Nucleus accumbens (tissue), 56 donors: ENCODE measurements at regions not wholly inside any gene's neighbourhood (a gene's known extent, or its start where the extent isn't known, plus 50 kb on each side); places are given as distances from the start of the nearest gene placed in this dataset.
A peak's percentile ranks its signal among the peaks of the same experiment; 100 is the strongest.

ENCODE experiments used
- DNase-seq, 56 donors: peaks; one replicate each; lab custom pipeline; 2025; lab: John Stamatoyannopoulos, UW

DNA sequence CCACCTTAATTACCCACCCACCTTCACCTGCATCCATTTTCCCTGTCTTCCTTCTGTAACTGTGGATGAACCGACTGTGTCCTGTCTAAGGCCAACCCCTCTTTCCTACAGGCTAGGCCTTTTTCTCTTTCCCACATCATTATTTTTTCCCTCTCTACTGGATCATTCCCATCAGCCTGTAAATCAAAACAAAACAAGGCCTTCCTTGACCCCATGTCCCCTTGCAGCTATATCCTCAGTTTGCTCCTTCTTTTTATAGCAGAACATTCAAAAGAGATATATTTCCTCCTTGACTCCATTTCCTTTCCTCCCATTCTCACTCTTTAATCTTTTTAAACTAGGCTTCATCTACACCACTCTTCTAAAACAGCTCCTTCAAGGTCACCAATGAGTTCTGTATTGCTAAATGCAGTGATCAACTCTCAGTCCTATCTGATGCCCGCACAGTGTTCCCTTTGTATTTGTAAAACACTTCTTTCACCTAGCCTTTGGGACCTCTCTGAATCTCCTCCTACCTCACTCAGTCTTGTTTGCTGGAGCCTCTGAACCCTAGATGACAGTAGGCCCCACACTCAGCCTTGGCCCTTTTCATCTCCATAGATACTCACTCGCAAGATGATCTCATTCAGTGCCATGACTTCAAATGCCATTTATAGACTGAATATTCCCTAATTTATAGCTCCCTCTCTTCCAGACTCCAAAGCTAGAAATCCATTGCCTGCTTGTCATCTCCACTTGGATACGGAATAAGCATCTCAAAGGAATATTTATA, 55.7 kb downstream of the CXCR4 start:
- DNase-seq: no peak

DNA sequence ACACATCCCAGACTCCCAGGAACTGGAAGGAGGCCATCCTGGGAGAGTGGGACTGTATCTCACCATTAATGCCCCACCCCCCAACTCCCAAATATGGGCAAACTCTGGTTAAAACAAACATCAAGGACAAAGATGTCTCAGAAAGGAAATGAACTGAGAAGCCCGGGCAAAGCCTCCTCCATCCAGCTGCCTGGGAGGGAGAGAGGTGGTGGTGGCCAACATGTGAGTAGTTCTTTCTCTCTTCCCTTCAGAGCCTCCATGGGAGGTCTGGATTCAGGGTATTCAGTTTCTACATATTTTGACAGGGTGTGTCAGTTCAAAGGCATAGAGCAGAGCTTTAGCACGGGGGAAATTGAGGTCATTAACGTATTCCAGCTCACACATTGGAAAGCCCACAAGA, 57.5 kb downstream of the CXCR4 start:
- DNase-seq: no peak

DNA sequence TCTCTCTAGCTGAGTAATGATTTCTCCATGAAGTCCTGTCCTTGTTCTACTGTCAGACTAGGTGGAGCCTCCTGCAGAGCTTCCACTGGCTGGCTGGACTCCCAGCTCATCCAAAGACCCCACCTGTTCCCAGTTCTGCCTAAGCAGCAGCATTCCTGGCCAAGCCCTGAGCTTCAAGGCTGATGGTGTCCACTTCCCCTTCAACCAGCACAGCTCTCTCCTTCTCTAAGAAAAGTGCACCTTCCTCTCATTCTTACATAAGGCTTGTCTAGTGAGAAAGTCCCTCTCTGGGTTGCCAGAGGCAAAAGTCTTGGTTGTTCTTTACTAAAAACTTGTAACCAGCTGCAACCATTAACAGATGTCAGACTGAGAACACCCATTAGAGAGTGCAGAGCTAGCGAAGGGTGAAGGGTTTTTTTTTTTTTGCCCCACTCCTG, 58.9 kb downstream of the CXCR4 start:
- DNase-seq: no peak

DNA sequence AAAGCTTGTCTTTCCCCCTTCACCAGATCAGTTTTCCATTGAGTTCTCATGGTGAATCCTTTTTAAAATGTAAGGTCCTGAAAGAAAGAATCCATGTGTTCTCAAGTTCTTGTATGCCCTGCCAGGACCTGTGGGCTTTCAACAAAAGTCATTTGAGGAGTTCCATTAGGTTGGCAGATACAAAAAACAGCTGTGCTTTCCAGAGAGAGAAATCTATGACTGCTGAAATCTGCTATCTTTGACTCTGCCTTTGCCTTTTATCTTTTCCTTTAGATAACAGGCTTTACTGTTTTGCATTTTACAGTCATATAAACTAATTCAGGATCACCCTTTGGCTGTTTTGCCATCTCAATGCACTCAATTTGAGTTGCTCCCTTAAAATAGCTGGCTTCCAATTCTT, 59.7 kb downstream of the CXCR4 start:
- no peak for DNase-seq

DNA sequence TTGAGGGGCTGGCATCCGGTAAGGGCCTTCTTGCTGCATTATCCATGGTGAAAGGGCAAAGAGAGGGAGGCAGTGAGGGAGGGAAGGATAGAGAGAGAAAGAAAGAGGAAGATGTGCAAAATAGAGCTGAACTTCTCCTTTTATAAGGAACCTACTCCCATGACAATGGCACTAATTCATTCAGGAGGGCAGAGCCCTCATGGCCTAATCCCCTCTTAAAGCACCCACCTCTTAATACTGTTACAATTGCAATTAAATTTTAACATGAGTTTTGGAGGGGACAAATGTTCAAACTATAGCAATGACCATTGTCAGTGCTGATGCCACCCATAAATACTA, 60.2 kb downstream of the CXCR4 start:
- DNase-seq: no peak

DNA sequence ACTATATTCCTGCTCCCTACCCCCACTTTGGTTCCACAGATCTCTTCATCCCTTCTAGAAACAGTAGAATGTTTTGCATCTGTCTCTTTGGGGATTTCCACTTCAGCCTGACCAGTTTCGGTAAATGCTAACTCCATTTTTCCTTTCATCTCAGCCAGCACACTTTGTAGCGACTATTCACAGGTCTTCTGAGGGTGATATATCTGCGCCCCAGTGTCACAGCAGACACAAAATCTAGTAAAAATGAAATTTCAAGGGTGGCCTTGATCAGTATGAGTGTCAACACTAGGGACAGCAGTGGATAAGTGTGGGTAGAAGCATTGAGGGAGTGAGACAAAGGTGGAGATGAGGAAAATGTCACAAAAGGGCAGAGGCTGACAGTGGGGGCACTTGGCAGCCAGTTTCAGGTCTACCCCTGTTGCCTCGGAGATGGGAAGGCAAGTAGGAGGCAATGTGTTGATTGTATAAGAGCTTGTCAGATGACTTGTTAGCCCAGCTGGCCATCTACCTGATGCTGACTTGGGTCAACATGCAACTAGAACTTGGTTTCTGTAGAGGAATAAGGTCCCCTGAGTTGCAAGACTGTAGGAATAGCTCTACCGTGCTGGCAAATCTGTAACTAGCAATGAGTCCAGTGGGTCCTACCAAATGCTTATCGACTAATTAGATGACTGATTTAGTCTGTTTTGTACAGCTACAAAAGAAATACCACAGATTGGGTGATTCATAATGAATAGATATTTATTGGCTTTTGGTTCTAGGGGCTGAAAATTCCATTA, 60.7 kb downstream of the CXCR4 start:
- no peak for DNase-seq

DNA sequence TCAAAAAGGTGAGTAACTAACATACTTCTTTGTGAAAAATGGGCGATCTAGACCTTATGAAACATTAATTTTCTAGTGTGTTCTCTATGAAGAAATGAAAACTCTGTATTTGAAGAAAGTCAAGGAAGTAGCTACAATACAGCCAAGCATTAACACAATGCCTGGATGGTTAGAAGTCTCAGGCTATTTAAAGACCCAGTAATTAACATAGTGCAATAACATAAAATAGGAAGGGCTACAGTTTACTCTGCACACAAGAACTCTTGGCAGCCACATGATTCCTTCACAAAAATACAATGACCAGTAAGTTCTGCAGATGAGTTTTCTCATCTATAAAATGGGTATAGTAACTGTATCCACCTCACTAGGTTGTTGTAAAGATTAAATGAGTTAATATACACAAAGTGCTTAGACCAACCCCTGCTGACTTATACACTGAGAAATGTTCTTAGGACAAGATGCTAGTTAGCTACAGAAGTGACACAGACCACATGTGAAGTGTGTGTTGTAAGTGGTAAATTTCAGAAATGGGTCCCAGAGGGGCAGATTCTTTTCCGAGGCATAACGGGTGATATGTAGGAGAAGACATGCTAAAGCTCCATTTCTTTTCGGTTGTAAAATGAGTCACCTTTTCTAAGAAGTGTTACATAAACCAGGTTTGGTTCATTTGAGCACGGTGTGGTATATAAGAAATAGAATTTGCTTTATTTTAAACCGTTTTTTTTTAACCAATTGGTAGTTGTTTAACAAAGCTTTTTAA, 61.8 kb downstream of the CXCR4 start:
- no peak for DNase-seq

DNA sequence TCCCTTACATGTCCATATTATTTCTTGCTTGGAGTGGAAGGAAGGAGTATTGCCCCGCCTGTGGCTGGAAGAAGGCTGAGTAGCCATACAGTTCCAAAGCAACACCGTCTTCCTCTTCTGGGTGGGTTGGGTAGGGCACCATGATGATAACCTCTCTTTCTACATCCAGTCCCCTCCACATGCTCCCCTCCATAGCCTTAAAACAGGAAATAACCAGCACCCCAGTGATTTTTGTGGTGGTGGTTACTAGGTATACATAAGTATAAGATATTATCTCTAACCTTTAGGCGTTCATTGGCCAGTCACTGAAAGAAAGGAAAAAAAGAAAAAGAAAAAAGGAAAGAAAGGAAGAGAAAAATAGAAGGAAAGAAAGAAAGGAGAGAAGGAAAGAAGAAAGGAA, 63.1 kb downstream of the CXCR4 start:
- no peak for DNase-seq

DNA sequence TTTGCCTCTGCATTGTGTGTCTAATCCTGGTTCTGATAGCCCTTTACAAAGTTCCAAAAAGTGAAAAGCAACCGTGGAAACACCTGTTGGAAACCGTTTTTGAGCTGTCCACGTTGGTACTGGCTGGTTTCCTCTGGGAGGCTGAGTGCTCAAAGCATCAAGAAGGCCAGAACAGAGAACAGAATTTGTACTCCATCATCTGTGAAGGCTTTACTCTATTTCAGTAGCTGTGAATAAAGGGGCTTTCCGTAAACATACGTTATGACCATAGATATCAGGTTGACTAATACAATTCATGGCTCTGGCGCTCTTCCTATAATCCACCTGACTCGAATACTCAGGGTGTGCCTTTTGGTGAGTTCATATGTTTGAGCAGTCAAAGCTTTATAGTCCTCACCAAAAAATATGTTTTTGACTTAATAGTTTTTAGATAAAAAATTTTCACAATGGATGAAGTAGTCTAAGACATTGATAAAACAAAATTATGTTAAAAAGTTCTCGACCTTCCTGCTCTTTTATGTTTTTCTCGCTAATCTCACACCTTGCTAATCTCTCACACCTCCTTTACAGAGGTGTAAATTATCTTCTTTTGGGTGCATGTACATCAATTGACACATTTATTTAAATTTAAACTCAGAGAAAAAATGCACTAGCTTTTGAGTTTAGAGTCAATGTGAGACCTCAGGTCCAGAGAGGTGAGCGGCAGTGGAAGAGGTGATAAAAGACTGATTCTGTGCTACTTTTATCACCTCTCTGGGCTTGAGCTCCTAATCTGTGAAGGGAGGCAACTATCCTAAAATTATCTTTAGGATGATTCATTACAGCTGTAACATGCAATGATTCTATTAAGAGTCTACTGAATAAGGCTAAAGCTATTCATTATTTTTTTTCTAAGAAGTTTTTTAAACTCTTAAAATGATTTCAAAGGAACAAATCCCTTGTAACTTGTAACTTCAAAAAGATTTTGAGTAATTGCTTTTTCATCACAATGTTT, 65.3 kb downstream of the CXCR4 start:
- DNase-seq: no peak

DNA sequence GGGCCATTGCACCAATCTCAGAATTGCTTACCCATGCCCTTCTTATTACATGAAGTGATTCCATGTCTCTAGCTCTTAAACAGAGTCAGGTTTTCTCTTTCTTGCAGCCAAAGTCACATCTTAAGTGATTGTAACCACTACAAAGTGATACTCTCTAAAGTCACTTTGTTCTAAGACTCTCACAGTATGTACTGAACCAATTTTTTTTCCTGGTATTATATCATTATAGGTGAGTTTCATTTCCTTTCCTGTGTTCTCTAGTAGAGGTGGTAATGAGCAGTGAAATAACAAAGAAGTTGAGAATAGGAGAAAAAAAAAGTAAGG, 66.3 kb upstream of the DARS1 start:
- DNase-seq: no peak

DNA sequence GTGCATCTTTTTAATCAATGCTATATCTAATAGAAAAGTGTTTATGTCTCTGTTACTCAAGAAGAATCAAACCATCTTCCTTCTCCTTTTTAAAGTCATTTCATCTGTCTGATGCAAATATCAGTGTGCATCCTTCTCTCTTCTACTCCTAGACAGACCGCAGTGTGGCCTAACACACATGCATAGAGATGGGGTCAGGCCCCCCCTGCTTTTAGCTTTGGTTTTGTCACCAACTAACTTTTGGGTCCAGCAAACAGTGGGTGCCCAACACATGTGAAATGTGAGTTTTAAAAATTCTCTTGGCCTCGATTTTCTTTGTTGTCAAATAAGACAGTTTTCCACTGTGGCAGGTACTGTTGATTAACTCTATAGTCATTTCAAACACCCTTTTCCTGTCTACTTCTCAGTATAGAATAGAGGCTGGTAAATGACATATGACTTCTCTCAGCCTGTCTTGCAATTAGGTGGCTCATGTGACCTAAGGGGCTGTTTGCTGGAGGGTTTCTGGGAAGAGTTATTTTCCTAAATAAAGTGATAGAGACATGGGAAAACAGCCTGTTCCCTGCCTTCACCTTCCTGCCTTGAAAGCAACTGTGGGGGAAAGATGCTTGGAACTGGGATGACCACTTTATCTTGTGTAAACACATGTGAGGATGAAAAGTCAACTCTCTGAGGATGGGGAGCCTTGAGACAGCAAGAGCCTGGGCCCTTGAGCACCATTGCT, 65.7 kb upstream of the DARS1 start:
- no peak for DNase-seq

DNA sequence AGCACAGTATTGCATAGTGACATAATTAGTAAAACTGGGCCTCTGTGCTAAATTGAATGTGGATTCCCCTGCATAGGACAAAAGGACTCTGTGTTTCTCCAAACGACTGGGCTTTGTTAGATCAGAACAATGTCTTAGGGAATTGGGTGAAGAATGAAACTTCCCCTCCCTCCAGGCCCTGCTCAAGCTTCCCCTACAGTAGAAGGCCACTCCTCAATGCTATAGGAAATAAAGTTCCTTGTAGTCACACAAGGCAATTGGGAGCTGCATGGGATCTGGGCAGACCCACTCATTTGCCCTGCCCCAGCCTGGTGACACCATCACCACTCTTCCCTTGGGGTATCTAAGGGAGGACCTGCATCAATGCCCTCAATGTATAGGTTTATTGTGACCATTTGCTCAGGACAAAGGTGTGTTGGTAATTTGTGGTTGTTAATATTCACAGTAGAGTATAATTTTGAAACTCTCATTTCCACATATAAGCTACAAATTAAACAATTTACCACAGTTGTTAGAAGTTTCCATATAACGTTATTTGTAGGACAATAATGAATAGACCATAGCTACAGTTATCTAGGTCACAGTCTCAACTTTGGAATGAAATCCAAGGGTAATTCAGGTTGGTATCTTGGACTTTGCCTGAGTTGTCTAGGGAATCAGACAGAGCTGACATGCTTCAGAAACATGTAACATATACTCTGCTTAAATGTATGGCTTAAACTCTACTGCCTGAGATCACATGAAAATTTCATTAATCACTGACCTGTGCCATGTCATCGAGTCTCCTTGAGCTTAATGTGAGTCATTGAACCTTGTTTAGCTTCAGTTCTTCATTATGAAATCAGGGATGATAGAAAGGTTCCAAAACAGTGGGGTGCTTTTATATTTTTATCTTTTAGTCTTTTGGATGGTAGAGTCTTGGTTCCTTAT, 64.8 kb upstream of the DARS1 start:
- peak in 13 of 56 donors; percentile 4 to 35 (median 12) for DNase-seq

DNA sequence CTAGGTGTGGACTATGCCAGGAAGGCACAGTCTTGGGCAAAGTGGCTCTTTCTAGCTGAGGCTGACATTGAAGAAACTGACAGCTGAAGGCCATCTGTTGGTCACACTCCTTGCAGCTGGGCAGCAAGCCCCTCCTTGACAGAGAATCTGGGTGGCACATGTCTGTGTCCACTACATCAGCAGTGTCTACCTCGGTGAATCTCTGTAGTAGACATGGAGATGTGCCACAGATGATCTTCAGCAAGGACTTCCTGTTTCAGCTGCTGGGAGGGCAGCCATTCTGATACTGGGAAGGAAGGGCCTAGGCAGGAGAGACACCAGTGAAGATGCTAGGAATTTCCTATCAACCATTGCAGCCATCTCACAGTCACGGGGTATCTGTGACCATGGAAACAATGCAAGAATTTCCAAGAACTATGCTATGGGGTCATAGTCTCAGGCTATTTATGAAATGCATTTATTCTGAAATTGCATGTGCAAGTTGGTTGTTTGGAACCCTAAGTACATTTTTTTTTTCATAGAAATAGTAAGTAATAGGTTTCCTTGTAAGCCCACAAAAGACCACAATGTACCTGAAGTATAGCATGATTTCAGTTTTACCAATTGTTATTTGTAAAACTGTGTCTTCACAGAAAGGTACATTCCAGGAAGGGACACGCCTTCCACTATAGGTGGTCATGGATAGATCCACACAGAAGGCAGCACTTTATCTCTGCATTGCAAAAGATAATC, 63.8 kb upstream of the DARS1 start:
- no peak for DNase-seq

DNA sequence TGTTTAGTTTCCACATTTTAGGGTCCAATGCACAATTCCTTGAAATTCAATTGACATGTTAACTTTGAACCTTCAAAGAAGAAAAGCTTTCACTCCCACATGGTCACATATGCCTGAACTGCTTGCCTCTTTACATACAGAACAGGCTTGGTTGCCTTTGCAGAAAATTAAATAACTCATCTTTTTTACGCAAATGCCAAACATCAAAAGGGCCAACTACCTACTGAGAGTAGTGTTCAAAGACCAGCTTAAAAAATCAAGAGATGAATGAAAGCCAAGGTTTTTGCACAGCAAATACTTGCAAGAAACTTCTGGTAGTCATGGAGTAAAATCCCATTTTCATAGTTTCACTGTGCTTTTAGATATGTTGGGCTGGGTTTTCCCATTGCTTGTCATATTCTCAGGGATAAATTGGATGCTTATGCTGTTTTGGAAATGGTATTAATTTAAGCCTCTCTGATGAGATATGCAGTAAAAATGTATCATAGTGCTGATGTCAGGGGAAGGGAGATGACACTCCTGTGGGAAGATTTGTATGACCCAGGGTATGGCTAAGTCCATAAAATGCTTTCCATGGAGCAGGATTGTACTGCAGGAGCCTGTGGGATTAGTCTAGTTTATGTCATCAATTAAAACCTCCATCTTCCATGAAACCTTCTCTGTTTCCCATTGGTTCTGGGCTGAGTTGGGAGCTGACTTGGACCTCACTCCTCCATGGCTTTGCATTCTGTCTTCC, 60.6 kb upstream of the DARS1 start:
- no peak for DNase-seq

DNA sequence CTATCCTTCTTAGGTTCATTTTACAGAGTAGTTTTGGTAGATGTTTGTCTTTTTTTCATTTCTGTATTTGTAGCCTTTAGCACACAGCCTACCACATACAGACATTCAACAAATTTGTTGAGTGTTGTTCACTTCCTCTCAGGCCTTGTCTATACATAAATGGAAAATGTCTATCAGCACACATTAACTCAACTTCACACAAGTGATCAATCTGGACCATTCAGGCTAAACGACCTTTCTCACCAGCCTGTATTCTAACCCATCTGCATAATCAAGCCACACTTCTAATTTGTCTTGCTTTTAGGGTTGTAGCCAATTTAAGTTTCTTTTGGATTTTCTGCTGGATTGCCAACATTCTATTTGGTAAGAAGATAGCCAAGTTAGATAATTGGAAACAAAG, 59.9 kb upstream of the DARS1 start:
- DNase-seq: no peak
